HEK293 (cell line): ENCODE measurements at regions not wholly inside any gene's neighbourhood (a gene's known extent, or its start where the extent isn't known, plus 50 kb on each side); places are given as distances from the start of the nearest gene placed in this dataset.
"Not testable (repeated sequence)": the region's sequence is repeated elsewhere in the genome, so short reads cannot be mapped to it uniquely, and the experiment has no call there.

Experiments used
- CTCF ChIA-PET: fragments of 350-600 bp; formaldehyde crosslinking; extraction: SDS; loops from one replicate; lab custom pipeline; 2021; ENCODE audit warnings: antibody characterized with exemption; lab: Yijun Ruan, JAX
- POLR2A ChIA-PET: fragments of 300-600 bp; formaldehyde crosslinking; extraction: SDS; loops from one replicate; lab custom pipeline; 2020; ENCODE audit warnings: antibody characterized with exemption, inconsistent platforms; lab: Yijun Ruan, JAX
- H3K27ac ChIP-seq: fragments of 200-500 bp; sonication (Bioruptor generic); 2 replicates; pipeline ENCODE4 v1.5.1; 2014; ENCODE audit warnings: low read depth, low read length, control low read depth, inconsistent platforms; ENCODE audit errors: extremely low read depth
- H3K36me3 ChIP-seq, 2 experiments: fragments of 200-500 bp in 1 of 2; sonication (Bioruptor generic) in 1 of 2; 1 replicate in 1 of 2; 2 replicates in 1 of 2; pipeline ENCODE4 v1.5.1; 2014 to 2017; ENCODE audit warnings: inconsistent platforms in 2 of 2, low read length in 2 of 2; ENCODE audit not compliant: control insufficient read depth in 2 of 2, insufficient read depth in 1 of 2
- H3K4me1 ChIP-seq: fragments of 200-500 bp; sonication (Bioruptor generic); 2 replicates; pipeline ENCODE4 v1.5.1; 2014; ENCODE audit warnings: mild to moderate bottlenecking, low read length, inconsistent platforms; ENCODE audit not compliant: control insufficient read depth, insufficient read depth
- H3K4me3 ChIP-seq: 2 replicates; pipeline ENCODE4 v1.5.1; 2011; ENCODE audit warnings: low read depth, mild to moderate bottlenecking, control low read depth, low read length, moderate library complexity
- H3K9me3 ChIP-seq: fragments of 200-500 bp; sonication (Bioruptor generic); 2 replicates; pipeline ENCODE4 v1.5.1; 2014; ENCODE audit warnings: low read depth, low read length, inconsistent platforms; ENCODE audit not compliant: control insufficient read depth, insufficient read depth
- ZBTB8A ChIP-seq: fragments of 450-650 bp; formaldehyde crosslinking; IDR thresholded peaks from 2 replicates; pipeline ENCODE4 v1.5.1; 2016; ENCODE audit warnings: missing biosample characterization, missing genetic modification characterization
- ZNF138 ChIP-seq: fragments of 450-650 bp; formaldehyde crosslinking; IDR thresholded peaks from 2 replicates; pipeline ENCODE4 v1.5.1; 2016; ENCODE audit warnings: missing biosample characterization, missing genetic modification characterization, borderline replicate concordance
- ZNF140 ChIP-seq: fragments of 450-650 bp; formaldehyde crosslinking; IDR thresholded peaks from 2 replicates; pipeline ENCODE4 v1.5.1; 2016; ENCODE audit warnings: missing biosample characterization, missing genetic modification characterization
- ZNF394 ChIP-seq: fragments of 450-650 bp; formaldehyde crosslinking; IDR thresholded peaks from 2 replicates; pipeline ENCODE4 v1.5.1; 2016; ENCODE audit warnings: missing biosample characterization, missing genetic modification characterization, mild to moderate bottlenecking, moderate library complexity, borderline replicate concordance
- ZNF426 ChIP-seq: fragments of 450-650 bp; formaldehyde crosslinking; IDR thresholded peaks from 2 replicates; pipeline ENCODE4 v1.5.1; 2017; ENCODE audit warnings: missing biosample characterization, missing genetic modification characterization, mild to moderate bottlenecking, inconsistent platforms, moderate library complexity
- ZNF555 ChIP-seq: fragments of 450-650 bp; formaldehyde crosslinking; conservative IDR thresholded peaks from 2 replicates; pipeline ENCODE4 v1.5.1; 2017; ENCODE audit warnings: missing biosample characterization, mild to moderate bottlenecking, missing genetic modification characterization, inconsistent platforms
- ZNF623 ChIP-seq: fragments of 450-650 bp; formaldehyde crosslinking; IDR thresholded peaks from 2 replicates; pipeline ENCODE4 v1.5.1; 2016; ENCODE audit warnings: missing biosample characterization, missing genetic modification characterization
- TF ChIP-seq, protein P1 (sequence below): fragments of 450-650 bp; formaldehyde crosslinking; IDR thresholded peaks from 2 replicates; pipeline ENCODE4 v1.5.1; 2016; ENCODE audit warnings: missing biosample characterization, missing genetic modification characterization
- TF ChIP-seq, protein P2 (sequence below): fragments of 450-650 bp; formaldehyde crosslinking; conservative IDR thresholded peaks from 2 replicates; pipeline ENCODE4 v1.5.1; 2016; ENCODE audit warnings: low read depth, missing biosample characterization, missing genetic modification characterization
- TF ChIP-seq, protein P3 (sequence below): fragments of 450-650 bp; formaldehyde crosslinking; conservative IDR thresholded peaks from 2 replicates; pipeline ENCODE4 v1.5.1; 2016; ENCODE audit warnings: low read depth, missing biosample characterization, missing genetic modification characterization
- TF ChIP-seq, protein P4 (sequence below): fragments of 450-650 bp; formaldehyde crosslinking; IDR thresholded peaks from 2 replicates; pipeline ENCODE4 v1.5.1; 2016; ENCODE audit warnings: missing biosample characterization, missing genetic modification characterization

DNA sequence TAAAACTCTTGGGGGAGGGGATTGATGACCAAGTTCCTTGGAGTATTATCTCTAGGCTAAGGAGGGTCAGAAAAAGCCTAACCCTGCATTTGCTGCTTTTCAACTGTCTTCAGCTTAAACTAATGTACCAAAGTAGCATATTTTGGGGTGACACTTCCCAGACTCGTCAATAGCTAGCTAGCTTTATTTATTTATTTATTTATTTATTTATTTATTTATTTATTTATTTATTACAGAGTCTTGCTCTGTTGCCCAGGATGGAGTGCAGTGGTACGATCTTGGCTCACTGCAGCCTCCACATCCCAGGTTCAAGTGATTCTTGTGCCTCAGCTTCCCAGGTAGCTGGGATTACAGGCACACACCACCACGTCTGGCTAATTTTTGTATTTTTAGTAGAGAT, 257.1 kb downstream of the S1PR1 start:
- POLR2A ChIA-PET, H3K4me1 ChIP-seq, H3K9me3 ChIP-seq, H3K4me3 ChIP-seq, H3K27ac ChIP-seq, H3K36me3 ChIP-seq: not testable (repeated sequence)
- CTCF ChIA-PET = interaction anchor here (0.7 to 1.1 kb wide), 2 partner anchors 13 to 1714 kb away, joined by 3 to 5 read pairs; no protein-coding TSS in a partner anchor
- TF ChIP-seq ZNF623 (tag by site-specific recombination) = peak; percentile 35
- TF ChIP-seq ZNF426 (tag by site-specific recombination) = peak; percentile 49
- TF ChIP-seq ZNF140 (tag by site-specific recombination) = 0 out of 2 replicates have a peak, but pooled peaks have one; percentile 9
- TF ChIP-seq, protein P1, sequence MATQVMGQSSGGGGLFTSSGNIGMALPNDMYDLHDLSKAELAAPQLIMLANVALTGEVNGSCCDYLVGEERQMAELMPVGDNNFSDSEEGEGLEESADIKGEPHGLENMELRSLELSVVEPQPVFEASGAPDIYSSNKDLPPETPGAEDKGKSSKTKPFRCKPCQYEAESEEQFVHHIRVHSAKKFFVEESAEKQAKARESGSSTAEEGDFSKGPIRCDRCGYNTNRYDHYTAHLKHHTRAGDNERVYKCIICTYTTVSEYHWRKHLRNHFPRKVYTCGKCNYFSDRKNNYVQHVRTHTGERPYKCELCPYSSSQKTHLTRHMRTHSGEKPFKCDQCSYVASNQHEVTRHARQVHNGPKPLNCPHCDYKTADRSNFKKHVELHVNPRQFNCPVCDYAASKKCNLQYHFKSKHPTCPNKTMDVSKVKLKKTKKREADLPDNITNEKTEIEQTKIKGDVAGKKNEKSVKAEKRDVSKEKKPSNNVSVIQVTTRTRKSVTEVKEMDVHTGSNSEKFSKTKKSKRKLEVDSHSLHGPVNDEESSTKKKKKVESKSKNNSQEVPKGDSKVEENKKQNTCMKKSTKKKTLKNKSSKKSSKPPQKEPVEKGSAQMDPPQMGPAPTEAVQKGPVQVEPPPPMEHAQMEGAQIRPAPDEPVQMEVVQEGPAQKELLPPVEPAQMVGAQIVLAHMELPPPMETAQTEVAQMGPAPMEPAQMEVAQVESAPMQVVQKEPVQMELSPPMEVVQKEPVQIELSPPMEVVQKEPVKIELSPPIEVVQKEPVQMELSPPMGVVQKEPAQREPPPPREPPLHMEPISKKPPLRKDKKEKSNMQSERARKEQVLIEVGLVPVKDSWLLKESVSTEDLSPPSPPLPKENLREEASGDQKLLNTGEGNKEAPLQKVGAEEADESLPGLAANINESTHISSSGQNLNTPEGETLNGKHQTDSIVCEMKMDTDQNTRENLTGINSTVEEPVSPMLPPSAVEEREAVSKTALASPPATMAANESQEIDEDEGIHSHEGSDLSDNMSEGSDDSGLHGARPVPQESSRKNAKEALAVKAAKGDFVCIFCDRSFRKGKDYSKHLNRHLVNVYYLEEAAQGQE (tag by site-specific recombination) = peak; percentile 21; the same call in 1 of the 2 replicates
- TF ChIP-seq, protein P2, sequence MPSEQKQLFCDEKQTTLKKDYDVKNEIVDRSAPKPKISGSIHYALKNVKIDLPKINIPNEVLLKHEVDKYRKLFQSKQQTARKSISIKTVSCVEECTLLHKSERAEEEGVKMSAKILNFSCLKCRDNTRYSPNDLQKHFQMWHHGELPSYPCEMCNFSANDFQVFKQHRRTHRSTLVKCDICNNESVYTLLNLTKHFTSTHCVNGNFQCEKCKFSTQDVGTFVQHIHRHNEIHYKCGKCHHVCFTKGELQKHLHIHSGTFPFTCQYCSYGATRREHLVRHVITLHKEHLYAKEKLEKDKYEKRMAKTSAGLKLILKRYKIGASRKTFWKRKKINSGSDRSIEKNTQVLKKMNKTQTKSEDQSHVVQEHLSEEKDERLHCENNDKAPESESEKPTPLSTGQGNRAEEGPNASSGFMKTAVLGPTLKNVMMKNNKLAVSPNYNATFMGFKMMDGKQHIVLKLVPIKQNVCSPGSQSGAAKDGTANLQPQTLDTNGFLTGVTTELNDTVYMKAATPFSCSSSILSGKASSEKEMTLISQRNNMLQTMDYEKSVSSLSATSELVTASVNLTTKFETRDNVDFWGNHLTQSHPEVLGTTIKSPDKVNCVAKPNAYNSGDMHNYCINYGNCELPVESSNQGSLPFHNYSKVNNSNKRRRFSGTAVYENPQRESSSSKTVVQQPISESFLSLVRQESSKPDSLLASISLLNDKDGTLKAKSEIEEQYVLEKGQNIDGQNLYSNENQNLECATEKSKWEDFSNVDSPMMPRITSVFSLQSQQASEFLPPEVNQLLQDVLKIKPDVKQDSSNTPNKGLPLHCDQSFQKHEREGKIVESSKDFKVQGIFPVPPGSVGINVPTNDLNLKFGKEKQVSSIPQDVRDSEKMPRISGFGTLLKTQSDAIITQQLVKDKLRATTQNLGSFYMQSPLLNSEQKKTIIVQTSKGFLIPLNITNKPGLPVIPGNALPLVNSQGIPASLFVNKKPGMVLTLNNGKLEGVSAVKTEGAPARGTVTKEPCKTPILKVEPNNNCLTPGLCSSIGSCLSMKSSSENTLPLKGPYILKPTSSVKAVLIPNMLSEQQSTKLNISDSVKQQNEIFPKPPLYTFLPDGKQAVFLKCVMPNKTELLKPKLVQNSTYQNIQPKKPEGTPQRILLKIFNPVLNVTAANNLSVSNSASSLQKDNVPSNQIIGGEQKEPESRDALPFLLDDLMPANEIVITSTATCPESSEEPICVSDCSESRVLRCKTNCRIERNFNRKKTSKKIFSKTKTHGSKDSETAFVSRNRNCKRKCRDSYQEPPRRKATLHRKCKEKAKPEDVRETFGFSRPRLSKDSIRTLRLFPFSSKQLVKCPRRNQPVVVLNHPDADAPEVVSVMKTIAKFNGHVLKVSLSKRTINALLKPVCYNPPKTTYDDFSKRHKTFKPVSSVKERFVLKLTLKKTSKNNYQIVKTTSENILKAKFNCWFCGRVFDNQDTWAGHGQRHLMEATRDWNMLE = peak; percentile 57; the same call in 1 of the 2 replicates
- peak; percentile 66; the same call in 1 of the 2 replicates for TF ChIP-seq ZNF394
- TF ChIP-seq ZNF555 (tag by site-specific recombination) = peak; percentile 36; the same call in 1 of the 2 replicates
- TF ChIP-seq, protein P3, sequence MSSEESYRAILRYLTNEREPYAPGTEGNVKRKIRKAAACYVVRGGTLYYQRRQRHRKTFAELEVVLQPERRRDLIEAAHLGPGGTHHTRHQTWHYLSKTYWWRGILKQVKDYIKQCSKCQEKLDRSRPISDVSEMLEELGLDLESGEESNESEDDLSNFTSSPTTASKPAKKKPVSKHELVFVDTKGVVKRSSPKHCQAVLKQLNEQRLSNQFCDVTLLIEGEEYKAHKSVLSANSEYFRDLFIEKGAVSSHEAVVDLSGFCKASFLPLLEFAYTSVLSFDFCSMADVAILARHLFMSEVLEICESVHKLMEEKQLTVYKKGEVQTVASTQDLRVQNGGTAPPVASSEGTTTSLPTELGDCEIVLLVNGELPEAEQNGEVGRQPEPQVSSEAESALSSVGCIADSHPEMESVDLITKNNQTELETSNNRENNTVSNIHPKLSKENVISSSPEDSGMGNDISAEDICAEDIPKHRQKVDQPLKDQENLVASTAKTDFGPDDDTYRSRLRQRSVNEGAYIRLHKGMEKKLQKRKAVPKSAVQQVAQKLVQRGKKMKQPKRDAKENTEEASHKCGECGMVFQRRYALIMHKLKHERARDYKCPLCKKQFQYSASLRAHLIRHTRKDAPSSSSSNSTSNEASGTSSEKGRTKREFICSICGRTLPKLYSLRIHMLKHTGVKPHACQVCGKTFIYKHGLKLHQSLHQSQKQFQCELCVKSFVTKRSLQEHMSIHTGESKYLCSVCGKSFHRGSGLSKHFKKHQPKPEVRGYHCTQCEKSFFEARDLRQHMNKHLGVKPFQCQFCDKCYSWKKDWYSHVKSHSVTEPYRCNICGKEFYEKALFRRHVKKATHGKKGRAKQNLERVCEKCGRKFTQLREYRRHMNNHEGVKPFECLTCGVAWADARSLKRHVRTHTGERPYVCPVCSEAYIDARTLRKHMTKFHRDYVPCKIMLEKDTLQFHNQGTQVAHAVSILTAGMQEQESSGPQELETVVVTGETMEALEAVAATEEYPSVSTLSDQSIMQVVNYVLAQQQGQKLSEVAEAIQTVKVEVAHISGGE = peak; percentile 47
- TF ChIP-seq ZBTB8A (tag by site-specific recombination) = peak; percentile 39
- 0 out of 2 replicates have a peak, but pooled peaks have one; percentile 46 for TF ChIP-seq ZNF138

DNA sequence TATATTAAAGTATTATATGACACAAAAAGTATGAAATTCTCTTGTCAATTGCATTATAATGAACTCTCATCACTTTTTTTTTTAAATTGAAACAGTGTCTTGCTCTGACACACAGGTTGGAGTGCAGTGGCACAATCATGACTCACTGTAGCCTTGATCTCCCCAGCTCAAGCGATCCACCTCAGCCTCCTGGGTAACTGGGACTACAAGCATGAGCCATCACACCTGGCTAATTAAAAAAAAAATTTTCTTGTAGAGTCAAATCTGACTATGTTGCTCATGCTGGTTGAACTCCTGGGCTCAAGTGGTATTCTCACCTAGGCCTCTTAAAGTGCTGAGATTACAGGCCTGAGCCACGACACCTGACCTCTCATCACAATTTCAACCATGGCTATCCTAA, 259.3 kb downstream of the S1PR1 start:
- ChIA-PET POLR2A (no interaction called here), CTCF (interaction anchor here (1.1 kb wide), 1 partner anchor 10 kb away, joined by 5 read pairs; no protein-coding TSS in a partner anchor)
- no peaks in the 10 kb centered on the region for H3K9me3 ChIP-seq
- H3K36me3 ChIP-seq = no peaks in the 10 kb centered on the region
- TF ChIP-seq, protein P4, sequence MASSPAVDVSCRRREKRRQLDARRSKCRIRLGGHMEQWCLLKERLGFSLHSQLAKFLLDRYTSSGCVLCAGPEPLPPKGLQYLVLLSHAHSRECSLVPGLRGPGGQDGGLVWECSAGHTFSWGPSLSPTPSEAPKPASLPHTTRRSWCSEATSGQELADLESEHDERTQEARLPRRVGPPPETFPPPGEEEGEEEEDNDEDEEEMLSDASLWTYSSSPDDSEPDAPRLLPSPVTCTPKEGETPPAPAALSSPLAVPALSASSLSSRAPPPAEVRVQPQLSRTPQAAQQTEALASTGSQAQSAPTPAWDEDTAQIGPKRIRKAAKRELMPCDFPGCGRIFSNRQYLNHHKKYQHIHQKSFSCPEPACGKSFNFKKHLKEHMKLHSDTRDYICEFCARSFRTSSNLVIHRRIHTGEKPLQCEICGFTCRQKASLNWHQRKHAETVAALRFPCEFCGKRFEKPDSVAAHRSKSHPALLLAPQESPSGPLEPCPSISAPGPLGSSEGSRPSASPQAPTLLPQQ (tag by site-specific recombination) = no peak
- no peak overlapping the region for H3K4me3 ChIP-seq
- H3K4me1 ChIP-seq = no peaks in the 10 kb centered on the region
- H3K27ac ChIP-seq = no peak overlapping the region
